SK-N-SH (cell line): ENCODE measurements at regions not wholly inside any gene's neighbourhood (a gene's known extent, or its start where the extent isn't known, plus 50 kb on each side); places are given as distances from the start of the nearest gene placed in this dataset.

Experiments used
- CTCF ChIA-PET: fragments of 300-600, 350-600 bp; formaldehyde crosslinking; extraction: SDS; loops from one replicate; lab custom pipeline; 2021; lab: Yijun Ruan, JAX
- POLR2A ChIA-PET: fragments of 350-600 bp; sonication (Branson Sonifier 250); formaldehyde crosslinking; extraction: SDS; loops from one replicate; lab custom pipeline; 2020; ENCODE audit warnings: antibody characterized with exemption, inconsistent platforms; lab: Yijun Ruan, JAX
- DNase-seq: peaks from one replicate; pipeline ENCODE4 v3.0.0; 2012
- H2AFZ ChIP-seq: fragments of 200-600 bp; sonication (generic); 2 replicates; pipeline ENCODE4 v1.8.1; 2016; ENCODE audit warnings: antibody characterized with exemption, mild to moderate bottlenecking, low read depth
- H3F3A ChIP-seq: fragments of 200-600 bp; sonication (generic); replicated peaks from 2 replicates; pipeline ENCODE3; 2016; ENCODE audit warnings: antibody characterized with exemption, mild to moderate bottlenecking; ENCODE audit not compliant: insufficient read depth
- H3K27ac ChIP-seq, 2 experiments: fragments of 200-500 bp in 1 of 2; fragments of 200-600 bp in 1 of 2; sonication (Bioruptor generic) in 1 of 2; sonication (generic), shearing (Covaris generic) in 1 of 2; 2 replicates each; pipeline versions ENCODE4 v1.5.1 to v1.6.1; 2014 to 2016; ENCODE audit warnings: low read depth in 2 of 2, inconsistent platforms in 1 of 2, low read length in 1 of 2, mild to moderate bottlenecking in 1 of 2, mixed read lengths in 1 of 2
- H3K27me3 ChIP-seq: fragments of 200-600 bp; sonication (generic), shearing (Covaris generic); 2 replicates; pipeline ENCODE4 v1.6.1; 2016; ENCODE audit warnings: mixed run types; ENCODE audit not compliant: insufficient read depth
- H3K36me3 ChIP-seq, 2 experiments: fragments of 200-500 bp in 1 of 2; fragments of 200-600 bp in 1 of 2; sonication (Bioruptor generic) in 1 of 2; sonication (generic) in 1 of 2; replicated peaks in 1 of 2; 2 replicates each; pipeline versions ENCODE3 to v1.5.1; 2014 to 2016; ENCODE audit warnings: low read length in 1 of 2, mild to moderate bottlenecking in 1 of 2; ENCODE audit not compliant: insufficient read depth in 2 of 2, control insufficient read depth in 1 of 2
- H3K4me1 ChIP-seq, 2 experiments: fragments of 200-500 bp in 1 of 2; fragments of 200-600 bp in 1 of 2; sonication (Bioruptor generic) in 1 of 2; sonication (generic), shearing (Covaris generic) in 1 of 2; 2 replicates each; pipeline versions ENCODE4 v1.5.1 to v1.6.1; 2014 to 2016; ENCODE audit warnings: low read depth in 1 of 2, low read length in 1 of 2, mixed run types in 1 of 2; ENCODE audit not compliant: insufficient read depth in 2 of 2, control insufficient read depth in 1 of 2
- H3K4me2 ChIP-seq: fragments of 200-600 bp; sonication (generic), shearing (Covaris generic); 2 replicates; pipeline ENCODE4 v1.6.1; 2017; ENCODE audit warnings: mixed run types
- H3K4me3 ChIP-seq, 2 experiments: fragments of 200-500 bp in 1 of 2; fragments of 200-600 bp in 1 of 2; sonication (Bioruptor generic) in 1 of 2; sonication (generic), shearing (Covaris generic) in 1 of 2; 2 replicates each; pipeline versions ENCODE4 v1.5.1 to v1.8.1; 2014 to 2016; ENCODE audit warnings: low read depth in 2 of 2, inconsistent platforms in 1 of 2, low read length in 1 of 2, mild to moderate bottlenecking in 1 of 2, mixed read lengths in 1 of 2, moderate library complexity in 1 of 2
- H3K79me2 ChIP-seq: fragments of 200-600 bp; sonication (generic); 2 replicates; pipeline ENCODE4 v1.8.1; 2017; ENCODE audit warnings: mild to moderate bottlenecking; ENCODE audit not compliant: insufficient read depth
- H3K9ac ChIP-seq: fragments of 200-600 bp; sonication (generic); 2 replicates; pipeline ENCODE4 v1.6.1; 2017; ENCODE audit warnings: mixed run types
- H3K9me2 ChIP-seq: fragments of 200-600 bp; sonication (generic); 2 replicates; pipeline ENCODE4 v1.6.1; 2017; ENCODE audit warnings: mixed run types
- H3K9me3 ChIP-seq: fragments of 200-600 bp; sonication (generic); 2 replicates; pipeline ENCODE4 v1.6.1; 2017; ENCODE audit warnings: mixed run types, mild to moderate bottlenecking, moderate library complexity
- H4K20me1 ChIP-seq: fragments of 200-600 bp; sonication (generic); 2 replicates; pipeline ENCODE4 v1.6.1; 2017; ENCODE audit warnings: mild to moderate bottlenecking, mixed run types; ENCODE audit not compliant: insufficient read depth
- CHD2 ChIP-seq: fragments of 150-350 bp; IDR thresholded peaks from 2 replicates; pipeline ENCODE4 v1.6.1; 2018; ENCODE audit warnings: low read length; ENCODE audit not compliant: partially characterized antibody
- ELF1 ChIP-seq: IDR thresholded peaks from 2 replicates; pipeline ENCODE4 v1.4.0; 2012
- EP300 ChIP-seq, 2 experiments: IDR thresholded peaks; 2 replicates each; pipeline versions ENCODE4 v1.4.0 to v1.6.1; 2012; ENCODE audit warnings: borderline replicate concordance in 1 of 2, low read depth in 1 of 2, low read length in 1 of 2
- FOSL2 ChIP-seq: IDR thresholded peaks from 2 replicates; pipeline ENCODE4 v1.4.0; 2012; ENCODE audit warnings: low read depth, mild to moderate bottlenecking, moderate library complexity, borderline replicate concordance
- FOXM1 ChIP-seq: IDR thresholded peaks from 2 replicates; pipeline ENCODE4 v1.4.0; 2012; ENCODE audit warnings: low read depth, mild to moderate bottlenecking
- GABPA ChIP-seq: IDR thresholded peaks from 2 replicates; pipeline ENCODE4 v1.4.0; 2012; ENCODE audit warnings: low read depth, mild to moderate bottlenecking
- GATA2 ChIP-seq: sonication (generic); formaldehyde crosslinking; IDR thresholded peaks from 2 replicates; pipeline ENCODE4 v1.5.0; 2020; ENCODE audit warnings: mild to moderate bottlenecking, missing genetic modification reagents
- MEF2A ChIP-seq: IDR thresholded peaks from 2 replicates; pipeline ENCODE4 v1.4.0; 2012; ENCODE audit warnings: low read depth, borderline replicate concordance
- NRF1 ChIP-seq: IDR thresholded peaks from 2 replicates; pipeline ENCODE4 v1.6.1; 2012; ENCODE audit warnings: low read depth, mild to moderate bottlenecking, low read length
- POLR2AphosphoS5 ChIP-seq: IDR thresholded peaks from 2 replicates; pipeline ENCODE4 v1.6.1; 2012; ENCODE audit warnings: low read depth, low read length
- RAD21 ChIP-seq: IDR thresholded peaks from 2 replicates; pipeline ENCODE4 v1.6.1; 2012; ENCODE audit warnings: mild to moderate bottlenecking, low read length
- RFX5 ChIP-seq: IDR thresholded peaks from 2 replicates; pipeline ENCODE4 v1.6.1; 2012; ENCODE audit warnings: mild to moderate bottlenecking, improper control_type of control experiment, low read length
- RXRA ChIP-seq: IDR thresholded peaks from 2 replicates; pipeline ENCODE4 v1.4.0; 2012; ENCODE audit warnings: low read depth, mild to moderate bottlenecking, borderline replicate concordance
- SIN3A ChIP-seq: IDR thresholded peaks from 2 replicates; pipeline ENCODE4 v1.6.1; 2012; ENCODE audit warnings: low read depth, mild to moderate bottlenecking, low read length, moderate library complexity, borderline replicate concordance
- SMC3 ChIP-seq: IDR thresholded peaks from 2 replicates; pipeline ENCODE4 v1.6.1; 2012; ENCODE audit warnings: low read depth, low read length, improper control_type of control experiment
- TAF1 ChIP-seq: IDR thresholded peaks from 2 replicates; pipeline ENCODE4 v1.6.1; 2012; ENCODE audit warnings: low read depth, mild to moderate bottlenecking, low read length, moderate library complexity, borderline replicate concordance
- TCF12 ChIP-seq: IDR thresholded peaks from 2 replicates; pipeline ENCODE4 v1.4.0; 2012
- TEAD4 ChIP-seq: IDR thresholded peaks from 2 replicates; pipeline ENCODE4 v1.4.0; 2012; ENCODE audit warnings: mild to moderate bottlenecking, borderline replicate concordance; ENCODE audit not compliant: insufficient read depth
- USF2 ChIP-seq: fragments of 150-350 bp; IDR thresholded peaks from 2 replicates; pipeline ENCODE4 v1.6.1; 2017; ENCODE audit warnings: antibody characterized with exemption, low read length, low read depth, borderline replicate concordance
- YY1 ChIP-seq: IDR thresholded peaks from 2 replicates; pipeline ENCODE4 v1.4.0; 2012; ENCODE audit warnings: low read depth, mild to moderate bottlenecking
- WGBS: methylation state at CpG from one replicate; pipeline ENCODE4 v1.1.6; 2017; ENCODE audit warnings: low lambda C conversion rate; 5-methylcytosine and 5-hydroxymethylcytosine counted together
- TF ChIP-seq, protein P1 (sequence below): fragments of 200-600 bp; sonication (generic); IDR thresholded peaks from 2 replicates; pipeline ENCODE4 v1.6.1; 2017; ENCODE audit warnings: antibody characterized with exemption, mild to moderate bottlenecking, moderate library complexity
- TF ChIP-seq, protein P2 (sequence below): IDR thresholded peaks from 2 replicates; pipeline ENCODE4 v1.4.0; 2012; ENCODE audit warnings: low read depth

- no peak overlapping the region for H2AFZ ChIP-seq
- POLR2A ChIA-PET, result no interaction called here
- H3K4me3 ChIP-seq, result no peak overlapping the region
- no peak overlapping the region for H3K4me2 ChIP-seq
- H3K27ac ChIP-seq, result no peak overlapping the region
- H3K9me3 ChIP-seq, result no peaks in the 10 kb centered on the region
- H3K36me3 ChIP-seq, result no peaks in the 10 kb centered on the region
- no peaks in the 10 kb centered on the region for H3F3A ChIP-seq
- H3K4me1 ChIP-seq, result no peaks in the 10 kb centered on the region; a peak in 1 of 4 replicates
- no peaks in the 10 kb centered on the region for H3K27me3 ChIP-seq
- no peaks in the 10 kb centered on the region for H3K9me2 ChIP-seq
- no peak overlapping the region for H3K9ac ChIP-seq
- whole genome bisulfite sequencing, result 62% methylated on average over 2 of the region's 4 CpGs
- CTCF ChIA-PET, result interaction anchor here (1.2 to 2.0 kb wide), 2 partner anchors 13 to 31 kb away, joined by 4 to 7 read pairs; no protein-coding TSS in a partner anchor
- H4K20me1 ChIP-seq, result no peaks in the 10 kb centered on the region
- no peak for DNase-seq
- TF ChIP-seq SIN3A (no peak), YY1 (no peak), ELF1 (no peak), USF2 (no peak), MEF2A (no peak), TEAD4 (no peak), FOXM1 (no peak), NRF1 (no peak), EP300 (IDR thresholded peaks at IDR 0.05; ENCODE audit: borderline replicate concordance in 1 of 2, low read depth in 1 of 2, low read length in 1 of 2) (no peak), POLR2AphosphoS5 (no peak), SMC3 (no peak), GATA2 (CRISPR knock-in tag) (no peak)
- TF ChIP-seq, protein P1, sequence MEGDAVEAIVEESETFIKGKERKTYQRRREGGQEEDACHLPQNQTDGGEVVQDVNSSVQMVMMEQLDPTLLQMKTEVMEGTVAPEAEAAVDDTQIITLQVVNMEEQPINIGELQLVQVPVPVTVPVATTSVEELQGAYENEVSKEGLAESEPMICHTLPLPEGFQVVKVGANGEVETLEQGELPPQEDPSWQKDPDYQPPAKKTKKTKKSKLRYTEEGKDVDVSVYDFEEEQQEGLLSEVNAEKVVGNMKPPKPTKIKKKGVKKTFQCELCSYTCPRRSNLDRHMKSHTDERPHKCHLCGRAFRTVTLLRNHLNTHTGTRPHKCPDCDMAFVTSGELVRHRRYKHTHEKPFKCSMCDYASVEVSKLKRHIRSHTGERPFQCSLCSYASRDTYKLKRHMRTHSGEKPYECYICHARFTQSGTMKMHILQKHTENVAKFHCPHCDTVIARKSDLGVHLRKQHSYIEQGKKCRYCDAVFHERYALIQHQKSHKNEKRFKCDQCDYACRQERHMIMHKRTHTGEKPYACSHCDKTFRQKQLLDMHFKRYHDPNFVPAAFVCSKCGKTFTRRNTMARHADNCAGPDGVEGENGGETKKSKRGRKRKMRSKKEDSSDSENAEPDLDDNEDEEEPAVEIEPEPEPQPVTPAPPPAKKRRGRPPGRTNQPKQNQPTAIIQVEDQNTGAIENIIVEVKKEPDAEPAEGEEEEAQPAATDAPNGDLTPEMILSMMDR, result no peak
- H3K79me2 ChIP-seq, result no peaks in the 10 kb centered on the region
These were observed 99.2 kb downstream of the PSMG1 start for GRCh38 chr21:39084073-39084472.

- CTCF ChIA-PET, result interaction anchor here (1.1 to 2.0 kb wide), 2 partner anchors 13 to 42 kb away, joined by 4 to 7 read pairs; no protein-coding TSS in a partner anchor
These were observed 99.8 kb downstream of the PSMG1 start for GRCh38 chr21:39083377-39084008.

More at GRCh38 chr21:39083377-39084008, 99.8 kb downstream of the PSMG1 start:
- 71% methylated on average over 11 of the region's 11 CpGs for WGBS
- POLR2A ChIA-PET, result no interaction called here
- Histone ChIP-seq H3K27me3 (no peaks in the 10 kb centered on the region), H3K9ac (no peak overlapping the region), H3K9me2 (no peaks in the 10 kb centered on the region), H3K36me3 (no peaks in the 10 kb centered on the region), H3K4me1 (no peaks in the 10 kb centered on the region; a peak in 1 of 4 replicates), H3K27ac (no peak overlapping the region), H3K79me2 (no peaks in the 10 kb centered on the region), H3K9me3 (no peaks in the 10 kb centered on the region), H4K20me1 (no peaks in the 10 kb centered on the region), H3K4me3 (no peak overlapping the region), H3F3A (no peaks in the 10 kb centered on the region), H2AFZ (no peak overlapping the region), H3K4me2 (no peak overlapping the region)
- no peak for DNase-seq
- TF ChIP-seq RXRA (no peak), NRF1 (no peak), RFX5 (no peak), CHD2 (no peak), GABPA (no peak), FOSL2 (no peak), GATA2 (CRISPR knock-in tag) (no peak), TCF12 (no peak), RAD21 (no peak), TAF1 (no peak)
- TF ChIP-seq, protein P2, sequence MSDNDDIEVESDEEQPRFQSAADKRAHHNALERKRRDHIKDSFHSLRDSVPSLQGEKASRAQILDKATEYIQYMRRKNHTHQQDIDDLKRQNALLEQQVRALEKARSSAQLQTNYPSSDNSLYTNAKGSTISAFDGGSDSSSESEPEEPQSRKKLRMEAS, result no peak
